Activated CD4-positive, alpha-beta T cell treated with anti-CD3 and anti-CD28 coated beads, Interleukin-2, amount 10 ng/mL, durations not matched to agents 7 days and 5 days (primary cell): ENCODE measurements at regions not wholly inside any gene's neighbourhood (a gene's known extent, or its start where the extent isn't known, plus 50 kb on each side); places are given as distances from the start of the nearest gene placed in this dataset.
A peak's percentile ranks its signal among the peaks of the same experiment; 100 is the strongest.

Experiments used
- CTCF ChIA-PET: fragments of 350-600 bp; sonication (Branson Sonifier 250); formaldehyde crosslinking; loops from one replicate; lab custom pipeline; 2021; ENCODE audit warnings: antibody characterized with exemption; lab: Charles Lee
- POLR2A ChIA-PET: fragments of 350-600 bp; sonication (Branson Sonifier 250); formaldehyde crosslinking; loops from one replicate; lab custom pipeline; 2021; ENCODE audit warnings: antibody characterized with exemption; lab: Charles Lee
- DNase-seq: peaks from one replicate; pipeline ENCODE4 v3.0.0-alpha.2; 2020
- H3K27ac Mint-ChIP-seq: one replicate; pipeline ENCODE4 v1.8.0; 2021; ENCODE audit warnings: mild to moderate bottlenecking, moderate library complexity, mixed read lengths
- H3K27me3 Mint-ChIP-seq: one replicate; pipeline ENCODE4 v1.8.0; 2021; ENCODE audit warnings: mixed read lengths
- H3K36me3 Mint-ChIP-seq: one replicate; pipeline ENCODE4 v1.8.0; 2021; ENCODE audit warnings: low read depth, mixed read lengths
- H3K4me1 Mint-ChIP-seq: one replicate; pipeline ENCODE4 v1.8.0; 2021; ENCODE audit warnings: mixed read lengths
- H3K4me3 Mint-ChIP-seq: one replicate; pipeline ENCODE4 v1.8.0; 2021; ENCODE audit warnings: mild to moderate bottlenecking, moderate library complexity, mixed read lengths
- H3K9me3 Mint-ChIP-seq: one replicate; pipeline ENCODE4 v1.8.0; 2021; ENCODE audit warnings: mixed read lengths

DNA sequence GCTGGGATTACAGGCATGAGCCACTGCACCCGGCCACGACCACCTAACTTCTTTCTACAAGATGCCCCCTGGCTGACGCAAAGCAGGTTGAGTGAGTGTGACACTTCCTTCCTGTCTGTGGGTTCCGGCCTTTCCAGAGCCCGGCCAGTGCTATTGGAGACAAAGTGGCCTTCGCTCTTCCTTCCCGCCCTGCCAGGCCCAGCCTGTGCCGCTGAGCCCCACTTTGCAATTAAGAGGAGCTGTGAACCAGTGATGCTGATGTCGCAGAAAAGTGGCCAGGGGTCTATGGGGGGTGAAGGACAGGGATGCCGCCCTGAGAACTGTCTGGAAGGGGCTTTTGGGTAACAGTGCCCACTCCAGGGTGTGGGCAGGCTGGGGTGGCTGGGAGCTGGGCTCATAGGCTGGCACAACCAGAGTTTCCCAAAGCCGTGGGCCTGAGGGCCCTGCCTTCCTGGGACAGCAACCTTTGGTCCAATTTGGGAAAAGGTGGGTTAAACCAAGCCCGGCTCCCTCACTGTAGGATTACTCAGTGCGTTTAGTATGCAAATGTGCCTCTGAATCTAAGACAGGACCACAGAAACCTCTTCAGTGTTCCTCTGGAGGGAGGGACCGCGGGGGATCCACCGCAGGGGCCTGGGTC is 174.9 kb downstream of the SEC14L1 start:
- ChIA-PET CTCF (no interaction called here), POLR2A (interaction anchor here (0.6 to 0.7 kb wide), 2 partner anchors 99 to 296 kb away, joined by 3 to 4 read pairs; no protein-coding TSS in a partner anchor)
- peaks cover 16% of the 10 kb centered on the region for H3K4me1 Mint-ChIP-seq
- no peaks in the 10 kb centered on the region for H3K9me3 Mint-ChIP-seq
- no peaks in the 10 kb centered on the region for H3K36me3 Mint-ChIP-seq
- no peak overlapping the region for H3K27ac Mint-ChIP-seq
- no peak for DNase-seq
- H3K27me3 Mint-ChIP-seq: peaks cover 5% of the 10 kb centered on the region
- no peak overlapping the region for H3K4me3 Mint-ChIP-seq

DNA sequence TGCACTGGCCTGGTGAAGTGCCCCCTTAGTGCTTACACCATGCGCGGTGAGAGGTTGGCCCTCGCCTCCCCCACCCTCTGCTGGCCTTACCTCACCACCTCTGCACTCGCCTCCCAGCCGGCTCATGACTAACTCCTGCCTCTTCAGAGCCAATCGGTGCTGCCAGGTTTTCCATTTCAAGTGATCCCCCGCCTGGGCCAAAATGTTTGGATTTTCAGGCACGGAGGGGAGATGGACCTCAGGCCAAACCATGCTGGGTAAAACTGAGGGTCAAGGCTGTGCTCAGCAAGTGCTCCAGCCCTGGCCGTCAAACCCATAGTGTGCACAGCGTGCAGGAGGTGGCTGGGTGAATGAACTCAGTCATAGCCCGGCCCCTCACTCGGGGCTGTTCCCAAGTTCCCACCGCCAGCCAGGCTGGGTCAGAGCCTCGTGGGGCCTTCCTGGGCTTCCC is 175.4 kb downstream of the SEC14L1 start:
- ChIA-PET CTCF (no interaction called here), POLR2A (no interaction called here)
- Mint-ChIP-seq H3K9me3 (no peaks in the 10 kb centered on the region), H3K4me1 (peaks cover 17% of the 10 kb centered on the region), H3K36me3 (no peaks in the 10 kb centered on the region), H3K27ac (no peak overlapping the region), H3K27me3 (peaks cover 5% of the 10 kb centered on the region), H3K4me3 (no peak overlapping the region)
- no peak for DNase-seq

DNA sequence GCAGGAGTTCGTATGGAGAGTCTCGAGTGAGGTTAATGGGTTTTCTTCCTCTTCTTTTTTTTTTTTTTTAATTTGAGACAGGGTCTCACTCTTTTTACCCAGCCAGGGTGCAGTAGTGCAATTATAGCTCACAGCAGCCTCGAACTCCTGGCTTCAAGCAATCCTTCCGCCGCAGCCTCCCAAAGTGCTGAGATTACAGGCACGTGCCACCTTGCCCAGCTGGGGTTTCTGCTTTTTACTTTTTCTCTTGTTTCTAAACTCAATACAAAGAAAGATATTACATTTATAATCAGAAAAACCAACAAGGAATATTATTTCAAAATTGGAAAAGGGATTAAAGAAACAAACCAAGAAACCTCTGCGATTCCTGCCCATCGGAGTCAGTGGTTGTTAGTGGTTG is 175.9 kb downstream of the SEC14L1 start:
- POLR2A ChIA-PET: no interaction called here

DNA sequence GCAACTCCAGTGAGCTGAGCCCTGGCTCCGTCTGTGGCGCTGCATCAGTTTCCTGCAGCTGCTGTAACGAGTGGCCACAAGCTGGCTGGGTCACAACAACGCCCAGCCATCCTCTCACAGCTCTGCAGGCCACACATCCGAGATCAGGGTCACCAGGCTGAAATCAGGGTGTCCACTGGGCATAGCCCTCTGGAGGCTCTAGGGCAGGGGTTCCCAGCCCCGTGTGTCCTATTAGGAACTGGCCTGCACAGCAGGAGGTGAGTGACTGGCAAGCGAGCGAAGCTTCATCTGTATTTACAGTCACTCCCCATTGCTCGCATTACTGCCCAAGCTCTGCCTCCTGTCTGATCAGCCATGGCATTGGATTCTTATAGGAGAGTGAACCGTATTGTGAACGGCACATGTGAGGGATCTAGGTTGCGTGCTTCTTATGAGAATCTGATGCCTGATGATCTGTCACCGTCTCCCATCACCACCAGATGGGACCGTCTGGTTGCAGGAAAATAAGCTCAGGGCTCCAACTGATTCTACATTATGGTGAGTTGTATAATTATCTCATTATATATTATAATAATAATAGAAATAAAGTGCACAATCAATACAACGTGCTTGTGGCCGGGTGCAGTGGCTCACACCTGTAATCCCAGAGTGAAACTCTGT is 176.5 kb downstream of the SEC14L1 start:
- Mint-ChIP-seq H3K4me1 (peaks cover 17% of the 10 kb centered on the region), H3K36me3 (no peaks in the 10 kb centered on the region), H3K9me3 (no peaks in the 10 kb centered on the region), H3K4me3 (no peak overlapping the region), H3K27me3 (peaks cover 5% of the 10 kb centered on the region), H3K27ac (no peak overlapping the region)
- DNase-seq: no peak
- ChIA-PET POLR2A (no interaction called here), CTCF (no interaction called here)

More for the DNA sequence above, 175.9 kb downstream of the SEC14L1 start:
- peaks cover 17% of the 10 kb centered on the region for H3K4me1 Mint-ChIP-seq
- peaks cover 5% of the 10 kb centered on the region for H3K27me3 Mint-ChIP-seq
- no peak for DNase-seq
- no peak overlapping the region for H3K27ac Mint-ChIP-seq
- no peaks in the 10 kb centered on the region for H3K9me3 Mint-ChIP-seq
- no peak overlapping the region for H3K4me3 Mint-ChIP-seq
- CTCF ChIA-PET: no interaction called here
- H3K36me3 Mint-ChIP-seq: no peaks in the 10 kb centered on the region

DNA sequence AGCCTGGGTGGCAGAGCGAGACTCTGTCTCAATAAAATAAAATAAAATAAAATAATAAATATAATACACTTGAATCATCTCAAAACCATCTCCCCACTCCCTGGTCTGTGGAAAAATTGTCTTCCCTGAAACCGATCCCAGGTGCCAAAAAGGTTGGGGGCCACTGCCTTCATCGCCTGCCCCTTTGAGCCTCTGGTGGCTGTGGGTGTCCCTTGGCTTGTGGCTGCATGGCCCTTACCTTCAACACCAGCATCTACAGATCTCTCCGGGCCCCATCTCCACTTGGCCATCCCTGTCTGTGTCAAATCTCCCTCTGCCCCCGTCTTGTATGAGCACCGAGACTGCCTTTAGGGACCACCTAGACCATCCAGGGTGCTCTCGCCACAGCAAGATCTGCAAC is 177.3 kb downstream of the SEC14L1 start:
- ChIA-PET CTCF (no interaction called here), POLR2A (no interaction called here)
- peaks cover 5% of the 10 kb centered on the region for H3K27me3 Mint-ChIP-seq
- DNase-seq: no peak
- peaks cover 17% of the 10 kb centered on the region for H3K4me1 Mint-ChIP-seq
- H3K27ac Mint-ChIP-seq: no peak overlapping the region
- H3K9me3 Mint-ChIP-seq: no peaks in the 10 kb centered on the region
- H3K36me3 Mint-ChIP-seq: no peaks in the 10 kb centered on the region
- no peak overlapping the region for H3K4me3 Mint-ChIP-seq

DNA sequence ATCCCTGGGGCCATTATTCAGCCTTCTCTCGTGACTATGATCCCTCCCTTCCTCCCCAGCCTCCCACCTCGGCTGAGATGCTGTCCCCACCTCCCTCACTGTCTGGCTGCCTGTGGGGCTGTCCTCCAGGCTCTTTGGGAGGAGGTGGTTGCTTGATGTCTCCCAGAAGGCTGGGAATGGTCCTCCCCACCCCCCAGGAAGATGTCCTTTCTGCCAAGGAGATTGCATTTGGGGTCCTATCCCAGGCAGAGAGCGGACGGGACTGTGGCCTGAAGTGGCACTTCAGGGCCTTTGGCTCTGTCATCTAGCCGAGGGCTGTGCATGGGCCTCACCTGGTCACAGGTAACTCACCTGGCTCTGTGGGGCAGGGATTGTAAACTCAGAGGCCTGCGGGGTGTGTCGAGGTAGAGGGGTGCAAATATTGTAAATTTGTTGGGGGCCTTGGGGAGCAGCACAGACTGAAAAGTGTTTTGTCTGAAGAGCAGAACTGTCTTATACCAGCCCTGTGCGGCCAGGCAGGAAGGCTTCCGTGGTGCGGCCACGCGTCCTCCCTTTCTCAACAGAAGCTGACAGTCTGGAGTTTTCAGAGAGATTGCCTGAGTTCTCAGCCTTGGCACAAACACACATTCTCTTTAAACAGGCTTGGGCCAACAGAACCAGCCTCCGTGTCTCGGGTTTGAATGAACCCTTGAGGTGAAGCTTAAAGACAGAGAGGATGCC is 177.9 kb downstream of the SEC14L1 start:
- CTCF ChIA-PET: interaction anchor here (0.7 kb wide), 1 partner anchor 82 kb away, joined by 3 read pairs; no protein-coding TSS in a partner anchor
- DNase-seq: no peak
- POLR2A ChIA-PET: no interaction called here
- H3K27me3 Mint-ChIP-seq: peaks cover 5% of the 10 kb centered on the region
- no peaks in the 10 kb centered on the region for H3K9me3 Mint-ChIP-seq
- H3K36me3 Mint-ChIP-seq: no peaks in the 10 kb centered on the region
- H3K4me1 Mint-ChIP-seq: peaks cover 18% of the 10 kb centered on the region
- no peak overlapping the region for H3K4me3 Mint-ChIP-seq
- no peak overlapping the region for H3K27ac Mint-ChIP-seq

DNA sequence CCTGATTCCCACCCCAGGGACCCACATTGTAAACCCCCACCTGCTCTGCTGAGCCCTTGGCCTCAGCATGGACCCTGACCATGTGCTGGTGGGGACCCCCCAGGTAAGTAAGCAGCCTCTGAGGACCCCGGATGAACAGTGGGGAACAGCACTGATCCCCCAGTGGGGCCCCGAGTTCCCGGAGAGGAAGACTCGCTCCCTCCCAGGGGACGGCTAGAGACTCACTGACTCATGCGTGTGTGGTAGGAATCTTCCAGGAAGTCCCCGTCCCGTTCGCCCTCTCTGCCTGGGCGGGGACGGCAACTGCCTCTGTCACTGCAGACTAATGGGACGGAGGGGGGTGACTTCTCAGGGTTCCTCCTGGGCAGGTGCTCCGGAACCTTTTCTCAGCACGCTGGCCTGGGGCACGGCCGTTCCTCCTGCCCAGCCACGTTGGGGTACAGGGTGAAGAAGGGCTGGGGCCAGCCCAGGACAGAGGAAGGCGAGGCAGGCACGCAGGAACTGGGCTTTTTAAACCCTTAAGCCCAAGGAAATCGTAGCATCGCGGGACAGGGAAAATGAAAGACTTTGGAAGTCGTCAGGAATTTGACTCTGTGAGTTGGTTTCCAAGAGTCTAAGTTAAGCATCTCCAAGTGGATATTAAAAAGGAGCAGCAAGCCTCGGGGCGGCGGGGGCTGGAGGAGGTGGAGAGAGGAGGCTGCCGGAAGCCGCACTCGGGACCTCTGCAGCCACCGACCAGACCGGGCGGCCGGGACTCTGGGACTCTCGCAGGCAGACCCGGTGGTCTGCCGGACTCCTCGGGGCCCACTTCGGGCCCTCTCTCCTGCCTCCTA is 178.7 kb downstream of the SEC14L1 start:
- Mint-ChIP-seq H3K36me3 (no peaks in the 10 kb centered on the region), H3K27me3 (peaks cover 5% of the 10 kb centered on the region), H3K9me3 (no peaks in the 10 kb centered on the region), H3K4me3 (no peak overlapping the region), H3K4me1 (peaks cover 26% of the 10 kb centered on the region), H3K27ac (peak overlapping the region; percentile 9)
- DNase-seq: peak; percentile 29
- ChIA-PET POLR2A (no interaction called here), CTCF (interaction anchor here (0.7 kb wide), 1 partner anchor 81 kb away, joined by 3 read pairs; no protein-coding TSS in a partner anchor)

DNA sequence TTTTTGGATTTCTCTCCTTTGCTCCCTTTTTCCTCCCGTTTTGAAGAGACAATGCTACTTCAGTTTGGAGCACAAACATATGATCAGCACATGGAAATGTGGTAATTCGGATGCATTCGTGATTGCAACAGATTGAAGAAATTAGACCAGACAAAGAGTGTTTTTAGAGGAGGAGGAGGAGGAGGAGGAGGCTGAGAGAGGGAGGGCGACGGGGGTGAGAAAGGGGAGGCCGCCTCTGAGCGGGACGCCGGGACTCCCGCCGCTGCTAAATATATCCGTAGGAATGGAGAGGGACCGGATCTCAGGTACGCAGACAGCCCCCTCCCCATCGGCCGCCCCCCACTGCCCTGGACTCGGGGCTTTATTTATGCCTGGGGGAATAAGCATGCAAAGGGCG is 179.3 kb downstream of the SEC14L1 start:
- ChIA-PET CTCF (interaction anchor here (0.6 to 2.5 kb wide), 2 partner anchors 11 to 188 kb away, joined by 3 to 10 read pairs; no protein-coding TSS in a partner anchor), POLR2A (no interaction called here)
- Mint-ChIP-seq H3K4me1 (peaks cover 32% of the 10 kb centered on the region), H3K9me3 (no peaks in the 10 kb centered on the region), H3K36me3 (no peaks in the 10 kb centered on the region), H3K27me3 (peaks cover 5% of the 10 kb centered on the region), H3K27ac (no peak overlapping the region), H3K4me3 (no peak overlapping the region)
- DNase-seq: no peak

DNA sequence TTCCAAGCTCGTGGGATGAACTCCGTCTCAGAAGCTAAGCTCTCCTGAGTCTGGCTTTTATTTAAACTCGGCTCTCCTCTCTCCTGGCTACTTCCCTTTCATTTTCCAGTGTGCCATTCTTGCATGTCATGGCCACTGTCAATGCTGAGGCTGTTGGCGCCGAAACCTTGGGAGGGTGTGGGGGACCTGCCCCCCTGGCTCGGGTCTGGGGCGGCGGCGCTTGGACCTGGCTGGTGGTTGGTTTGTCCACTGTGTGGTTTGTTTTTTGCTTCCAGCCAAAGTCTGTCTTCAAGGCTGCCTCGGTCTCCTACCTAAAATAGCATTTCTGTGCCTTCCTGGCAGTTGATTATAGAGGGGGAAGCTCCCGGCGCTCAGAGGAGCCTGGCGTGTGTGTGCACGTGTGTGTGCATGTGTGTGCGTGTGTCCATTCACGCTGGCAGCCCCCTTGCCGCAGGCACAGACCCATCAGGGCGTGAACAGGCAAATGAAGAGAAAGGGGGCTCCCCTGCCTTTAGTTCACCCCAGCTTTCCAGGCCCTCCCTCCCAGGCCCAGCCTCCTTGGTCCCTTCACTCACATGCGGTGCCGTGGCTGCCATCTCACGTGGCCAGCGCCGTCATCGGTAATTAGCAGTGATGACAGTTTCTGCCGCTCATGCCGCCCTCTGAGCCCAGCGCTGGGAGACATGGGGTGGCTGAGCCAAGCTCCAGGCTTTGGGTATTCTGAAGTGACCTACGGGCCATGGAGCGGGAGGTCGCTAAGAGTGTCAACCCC is 179.9 kb downstream of the SEC14L1 start:
- no peak overlapping the region for H3K27ac Mint-ChIP-seq
- DNase-seq: no peak
- POLR2A ChIA-PET: interaction anchor here (0.7 kb wide), 1 partner anchor 940 kb away, joined by 3 read pairs; no protein-coding TSS in a partner anchor
- peaks cover 38% of the 10 kb centered on the region for H3K4me1 Mint-ChIP-seq
- H3K9me3 Mint-ChIP-seq: no peaks in the 10 kb centered on the region
- H3K27me3 Mint-ChIP-seq: peaks cover 5% of the 10 kb centered on the region
- CTCF ChIA-PET: interaction anchor here (0.6 to 2.5 kb wide), 3 partner anchors 10 to 347 kb away, joined by 3 to 10 read pairs (median 3); no protein-coding TSS in a partner anchor
- H3K36me3 Mint-ChIP-seq: no peaks in the 10 kb centered on the region
- no peak overlapping the region for H3K4me3 Mint-ChIP-seq

DNA sequence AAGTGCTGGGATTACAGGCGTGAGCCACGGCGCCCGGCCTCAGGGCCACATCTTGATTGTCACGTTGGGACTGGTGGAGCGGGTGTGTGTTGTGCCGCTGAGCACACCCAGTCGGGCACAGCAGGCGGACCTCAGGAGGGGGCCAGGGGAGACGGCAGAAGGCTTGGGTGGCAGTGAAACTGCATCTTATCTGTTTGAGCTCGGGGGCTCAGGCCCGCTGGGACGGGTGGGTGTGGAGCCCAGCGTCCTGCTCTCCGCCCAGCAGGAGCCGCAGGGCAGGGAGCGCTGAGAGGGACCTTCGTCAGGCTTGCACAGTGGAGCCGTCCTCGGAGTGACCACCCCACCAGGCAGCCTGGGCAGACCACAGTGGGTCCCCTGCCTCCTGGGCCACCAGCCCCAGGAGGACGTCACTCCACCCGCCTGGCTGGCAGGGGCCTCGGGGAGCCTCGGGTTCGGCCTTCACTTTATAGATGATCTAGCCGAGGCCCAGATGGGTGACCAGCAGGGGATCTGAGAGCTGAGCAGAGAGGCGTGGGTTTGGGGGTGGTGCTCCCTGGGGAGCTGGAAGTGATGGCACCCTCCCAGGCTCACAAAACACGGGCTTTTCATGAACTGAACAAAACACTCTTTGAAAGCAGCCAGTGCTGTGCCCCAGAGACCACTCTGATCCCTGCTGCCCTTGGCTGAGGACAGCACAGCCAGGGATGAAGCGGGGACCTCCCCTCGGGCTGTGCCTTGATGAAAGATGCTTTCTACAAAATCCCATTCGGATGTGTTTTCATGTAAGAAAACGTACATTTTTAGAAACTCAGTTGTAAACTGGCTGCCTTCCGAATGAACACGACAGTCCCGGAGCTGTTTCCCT is 181.1 kb downstream of the SEC14L1 start:
- H3K4me1 Mint-ChIP-seq: peaks cover 51% of the 10 kb centered on the region
- DNase-seq: no peak
- no peaks in the 10 kb centered on the region for H3K9me3 Mint-ChIP-seq
- H3K36me3 Mint-ChIP-seq: no peaks in the 10 kb centered on the region
- peak overlapping the region; percentile 41 for H3K27ac Mint-ChIP-seq
- peaks cover 5% of the 10 kb centered on the region for H3K27me3 Mint-ChIP-seq
- POLR2A ChIA-PET: no interaction called here
- CTCF ChIA-PET: interaction anchor here (0.6 to 2.5 kb wide), 4 partner anchors 9 to 346 kb away, joined by 3 to 10 read pairs (median 4); no protein-coding TSS in a partner anchor
- no peak overlapping the region for H3K4me3 Mint-ChIP-seq
